ENCODE measurements at regions not wholly inside any gene's neighbourhood (a gene's known extent, or its start where the extent isn't known, plus 50 kb on each side); places are given as distances from the start of the nearest gene placed in this dataset.
A peak's percentile ranks its signal among the peaks of the same experiment; 100 is the strongest.

DNA sequence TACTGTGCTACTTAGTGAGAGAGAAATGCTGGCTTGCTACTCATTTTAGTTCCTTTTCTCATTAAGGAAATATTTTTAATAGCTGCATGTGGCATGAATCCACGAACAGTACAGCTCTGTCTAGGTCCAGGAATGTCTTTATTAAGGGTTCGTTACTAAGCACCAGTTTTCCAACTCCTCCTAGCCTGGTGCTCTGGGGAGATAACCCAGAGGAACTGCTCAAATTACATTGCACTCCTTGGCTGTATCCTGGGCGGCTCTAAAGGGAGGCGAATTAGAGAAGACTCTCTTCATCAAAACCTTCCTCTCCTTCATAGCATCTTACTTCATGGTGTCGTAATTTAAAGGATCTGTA is 101.3 kb downstream of the PPM1A start:
- Histone ChIP-seq H3K27me3 (ENCODE audit: control insufficient read depth in 2 of 2, insufficient read depth in 2 of 2, low read length in 2 of 2) (no peaks in the 10 kb centered on the region), H3K4me3 (no peak overlapping the region), H3K4me1 (replicated peaks in 1 of 2; ENCODE audit: control insufficient read depth in 2 of 2, insufficient read depth in 2 of 2, low read length in 2 of 2) (no peaks in the 10 kb centered on the region; a peak in 1 of 5 replicates), H3K36me3 (ENCODE audit: control insufficient read depth, insufficient read depth, low read length) (no peaks in the 10 kb centered on the region), H3K4me2 (ENCODE audit: insufficient read depth, low read length) (no peak overlapping the region; the same call in 1 of the 2 replicates), H3K9ac (ENCODE audit: insufficient read depth in 1 of 2, low read depth in 2 of 2, low read length in 2 of 2) (no peak overlapping the region), H3K9me3 (replicated peaks; ENCODE audit: control insufficient read depth, insufficient read depth, low read depth, low read length) (no peaks in the 10 kb centered on the region), H4K20me1 (replicated peaks; ENCODE audit: control insufficient read depth, insufficient read depth, low read length) (no peaks in the 10 kb centered on the region), H2AFZ (ENCODE audit: low read depth, low read length) (no peak overlapping the region), H3K79me2 (ENCODE audit: control insufficient read depth, insufficient read depth, low read length) (no peaks in the 10 kb centered on the region), H3K27ac (ENCODE audit: extremely low read depth, low read depth, low read length) (no peak overlapping the region), H3K9me1 (ENCODE audit: control insufficient read depth, insufficient read depth, low read length) (no peaks in the 10 kb centered on the region)
- in situ Hi-C loops (cut with MboI) (no loop called here), intact Hi-C loops (cut with micrococcal nuclease) (loop anchor here (1.0 to 2.0 kb wide), 2 partner anchors 136 to 212 kb away; partner anchors contain the start of gene C14orf39)
- BruUV-seq (replicated peaks): no TSS peak
- WGBS (ENCODE audit: insufficient coverage, low coverage, missing lambda C conversion rate): 4% methylated on average over 5 of the region's 5 CpGs
- ChIA-PET CTCF (ENCODE audit: low intra/inter-chr PET ratio) (interaction anchor here (0.6 to 1.0 kb wide), 3 partner anchors 138 to 902 kb away, joined by 3 to 4 read pairs (median 3); no protein-coding TSS in a partner anchor), POLR2A (no interaction called here)
- FAIRE-seq (no peak), DNase-seq (ENCODE audit: extremely low read depth in 1 of 4, low spot score in 3 of 4) (peak in 2 of 4 experiments; percentile 9 to 33), ATAC-seq (peak; percentile 84)
- TF ChIP-seq, protein P1, sequence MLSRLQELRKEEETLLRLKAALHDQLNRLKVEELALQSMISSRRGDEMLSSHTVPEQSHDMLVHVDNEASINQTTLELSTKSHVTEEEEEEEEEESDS (CRISPR knock-in tag; IDR thresholded peaks at IDR 0.05): no peak
- TF ChIP-seq ELF4 (CRISPR knock-in tag; IDR thresholded peaks at IDR 0.05) (no peak), ZNF24 (IDR thresholded peaks at IDR 0.05) (no peak), PPARD (CRISPR knock-in tag; IDR thresholded peaks at IDR 0.05) (no peak), ZNF354B (CRISPR knock-in tag; IDR thresholded peaks at IDR 0.05) (no peak), STAT5A (IDR thresholded peaks at IDR 0.05; ENCODE audit: borderline replicate concordance, low read length) (no peak), ZNF584 (CRISPR knock-in tag; IDR thresholded peaks at IDR 0.05; ENCODE audit: low read depth) (no peak), CCAR2 (IDR thresholded peaks at IDR 0.05; ENCODE audit: low read depth, low read length) (no peak), ZNF780A (CRISPR knock-in tag; IDR thresholded peaks at IDR 0.05) (no peak), PHB2 (IDR thresholded peaks at IDR 0.05; ENCODE audit: low read depth) (no peak), HEY1 (CRISPR knock-in tag; IDR thresholded peaks at IDR 0.05; ENCODE audit: borderline replicate concordance) (no peak), ZBED1 (IDR thresholded peaks at IDR 0.05) (no peak)
- TF ChIP-seq, protein P2, sequence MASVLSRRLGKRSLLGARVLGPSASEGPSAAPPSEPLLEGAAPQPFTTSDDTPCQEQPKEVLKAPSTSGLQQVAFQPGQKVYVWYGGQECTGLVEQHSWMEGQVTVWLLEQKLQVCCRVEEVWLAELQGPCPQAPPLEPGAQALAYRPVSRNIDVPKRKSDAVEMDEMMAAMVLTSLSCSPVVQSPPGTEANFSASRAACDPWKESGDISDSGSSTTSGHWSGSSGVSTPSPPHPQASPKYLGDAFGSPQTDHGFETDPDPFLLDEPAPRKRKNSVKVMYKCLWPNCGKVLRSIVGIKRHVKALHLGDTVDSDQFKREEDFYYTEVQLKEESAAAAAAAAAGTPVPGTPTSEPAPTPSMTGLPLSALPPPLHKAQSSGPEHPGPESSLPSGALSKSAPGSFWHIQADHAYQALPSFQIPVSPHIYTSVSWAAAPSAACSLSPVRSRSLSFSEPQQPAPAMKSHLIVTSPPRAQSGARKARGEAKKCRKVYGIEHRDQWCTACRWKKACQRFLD (CRISPR knock-in tag; IDR thresholded peaks at IDR 0.05): no peak
- TF ChIP-seq, protein P3, sequence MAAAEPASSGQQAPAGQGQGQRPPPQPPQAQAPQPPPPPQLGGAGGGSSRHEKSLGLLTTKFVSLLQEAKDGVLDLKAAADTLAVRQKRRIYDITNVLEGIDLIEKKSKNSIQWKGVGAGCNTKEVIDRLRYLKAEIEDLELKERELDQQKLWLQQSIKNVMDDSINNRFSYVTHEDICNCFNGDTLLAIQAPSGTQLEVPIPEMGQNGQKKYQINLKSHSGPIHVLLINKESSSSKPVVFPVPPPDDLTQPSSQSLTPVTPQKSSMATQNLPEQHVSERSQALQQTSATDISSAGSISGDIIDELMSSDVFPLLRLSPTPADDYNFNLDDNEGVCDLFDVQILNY (CRISPR knock-in tag; IDR thresholded peaks at IDR 0.05): no peak
